PFSK-1 (cell line): ENCODE measurements at regions not wholly inside any gene's neighbourhood (a gene's known extent, or its start where the extent isn't known, plus 50 kb on each side); places are given as distances from the start of the nearest gene placed in this dataset.

Source experiments
- FOXP2 ChIP-seq: optimal IDR thresholded peaks from 2 replicates; pipeline ENCODE3; 2011; ENCODE audit warnings: borderline replicate concordance, control low read depth, inconsistent platforms; ENCODE audit not compliant: insufficient read depth; ENCODE audit errors: extremely low read length, extremely low read depth
- POLR2AphosphoS5 ChIP-seq: IDR thresholded peaks from 2 replicates; pipeline ENCODE4 v1.6.1; 2012; ENCODE audit warnings: low read depth, mild to moderate bottlenecking, control low read depth, low read length, moderate library complexity
- REST ChIP-seq, 2 experiments: IDR thresholded peaks; 2 replicates each; pipeline versions ENCODE4 v1.6.1 to v1.8.0; 2011 to 2012; ENCODE audit warnings: low read depth in 2 of 2, low read length in 2 of 2, control low read depth in 1 of 2, inconsistent platforms in 1 of 2, mild to moderate bottlenecking in 1 of 2, moderate library complexity in 1 of 2; ENCODE audit not compliant: insufficient read depth in 1 of 2
- SIN3A ChIP-seq: IDR thresholded peaks from 2 replicates; pipeline ENCODE4 v1.6.1; 2012; ENCODE audit warnings: mild to moderate bottlenecking, low read length, moderate library complexity, borderline replicate concordance; ENCODE audit not compliant: insufficient read depth
- TAF1 ChIP-seq: IDR thresholded peaks from 2 replicates; pipeline ENCODE4 v1.6.1; 2012; ENCODE audit warnings: low read length, control low read depth, borderline replicate concordance; ENCODE audit not compliant: insufficient read depth

GRCh38 chr5:17828681-17829080, 194.4 kb downstream of the TAF11L14 start:
- TF ChIP-seq POLR2AphosphoS5 (no peak), TAF1 (no peak), REST (IDR thresholded peaks at IDR 0.05; ENCODE audit: insufficient read depth in 1 of 2, low read depth in 2 of 2, low read length in 2 of 2) (no peak), SIN3A (no peak), FOXP2 (no peak)
